Fibroblast of the aortic adventitia (primary cell): ENCODE measurements at regions not wholly inside any gene's neighbourhood (a gene's known extent, or its start where the extent isn't known, plus 50 kb on each side); places are given as distances from the start of the nearest gene placed in this dataset.

Source experiments
- DNase-seq: peaks from one replicate; pipeline ENCODE4 v3.0.0-alpha.2; 2010; ENCODE audit warnings: low read depth
- H3K4me3 ChIP-seq: 2 replicates; pipeline ENCODE4 v1.5.1; 2011; ENCODE audit warnings: low read depth, mild to moderate bottlenecking, control low read depth, low read length, moderate library complexity
- CTCF ChIP-seq: IDR thresholded peaks from 2 replicates; pipeline ENCODE4 v1.5.1; 2011; ENCODE audit warnings: mild to moderate bottlenecking, low read length, control low read depth, inconsistent platforms; ENCODE audit not compliant: insufficient read depth

- no peak overlapping the region for H3K4me3 ChIP-seq
- no peak for DNase-seq
- TF ChIP-seq CTCF, result no peak
These were observed 129.1 kb upstream of the RAP2B start for GRCh38 chr3:153032891-153033290.

- DNase-seq, result no peak
- no peak for TF ChIP-seq CTCF
- H3K4me3 ChIP-seq, result no peak overlapping the region
These were observed 125.2 kb upstream of the RAP2B start for GRCh38 chr3:153036846-153037245.

GRCh38 chr3:153038367-153038766 is 123.7 kb upstream of the RAP2B start:
- no peak for TF ChIP-seq CTCF
- no peak overlapping the region for H3K4me3 ChIP-seq
- DNase-seq, result no peak

- H3K4me3 ChIP-seq, result no peak overlapping the region
- no peak for TF ChIP-seq CTCF
- no peak for DNase-seq
These were observed 123.2 kb upstream of the RAP2B start for GRCh38 chr3:153038779-153039178.

- TF ChIP-seq CTCF, result no peak
- no peak overlapping the region for H3K4me3 ChIP-seq
These were observed 120.8 kb upstream of the RAP2B start for GRCh38 chr3:153041181-153041580.

GRCh38 chr3:153042088-153042487 is 119.9 kb upstream of the RAP2B start:
- TF ChIP-seq CTCF, result no peak
- H3K4me3 ChIP-seq, result no peak overlapping the region
- no peak for DNase-seq

More at GRCh38 chr3:153041181-153041580, 120.8 kb upstream of the RAP2B start:
- no peak for DNase-seq

GRCh38 chr3:153043729-153044328 is 118.2 kb upstream of the RAP2B start:
- no peak overlapping the region for H3K4me3 ChIP-seq
- peak; percentile 79 for DNase-seq
- no peak for TF ChIP-seq CTCF
